ENCODE measurements at regions not wholly inside any gene's neighbourhood (a gene's known extent, or its start where the extent isn't known, plus 50 kb on each side); places are given as distances from the start of the nearest gene placed in this dataset.
"Not testable (repeated sequence)": the region's sequence is repeated elsewhere in the genome, so short reads cannot be mapped to it uniquely, and the experiment has no call there.

DNA sequence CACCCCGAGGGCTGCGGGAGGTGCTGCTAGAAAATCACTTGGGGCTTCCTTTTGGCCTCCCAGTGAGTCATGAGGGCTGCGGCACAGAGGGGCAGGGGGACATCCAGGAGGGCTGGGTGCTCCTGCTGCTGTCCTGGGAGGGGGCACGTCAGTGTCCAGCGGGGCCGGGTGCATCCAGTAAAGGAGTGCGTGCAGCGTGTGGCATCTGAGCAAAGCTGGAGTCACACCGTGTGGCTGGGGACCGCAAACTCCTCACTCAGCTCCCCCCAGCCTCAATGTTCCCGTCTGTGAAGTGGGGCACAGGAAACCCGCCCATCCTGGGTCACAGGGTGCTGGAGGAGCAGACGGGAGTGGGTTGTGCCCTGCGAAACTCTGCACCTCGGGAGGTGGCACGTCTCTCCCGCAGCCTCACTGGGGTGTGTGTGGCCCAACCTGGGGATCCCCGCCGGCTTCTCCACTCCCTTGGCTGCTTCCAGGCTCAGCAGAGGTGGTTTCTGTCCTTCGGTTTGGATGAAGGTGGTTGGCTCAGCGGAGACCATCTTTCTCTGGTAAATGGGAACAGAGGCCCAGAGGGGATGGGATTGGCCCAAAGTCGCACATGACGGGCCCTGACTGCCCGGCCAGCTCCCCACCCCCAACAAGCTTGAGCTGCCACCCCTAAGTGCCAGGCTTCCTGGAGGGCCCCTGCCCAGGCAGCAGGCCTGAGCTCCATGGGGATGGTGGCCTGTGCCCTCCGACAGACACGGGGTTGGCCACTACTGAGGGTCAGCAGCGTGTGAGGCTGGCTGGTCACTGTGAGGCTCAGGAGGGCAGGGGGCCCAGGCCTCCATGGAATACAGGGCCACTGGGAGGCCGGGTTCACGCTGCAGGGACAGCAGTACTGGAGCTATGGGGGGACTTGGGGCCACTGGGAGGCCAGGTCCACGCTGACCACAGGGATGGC lies 114.9 kb downstream of the NPIPB11 start:
- TF ChIP-seq, protein P1, sequence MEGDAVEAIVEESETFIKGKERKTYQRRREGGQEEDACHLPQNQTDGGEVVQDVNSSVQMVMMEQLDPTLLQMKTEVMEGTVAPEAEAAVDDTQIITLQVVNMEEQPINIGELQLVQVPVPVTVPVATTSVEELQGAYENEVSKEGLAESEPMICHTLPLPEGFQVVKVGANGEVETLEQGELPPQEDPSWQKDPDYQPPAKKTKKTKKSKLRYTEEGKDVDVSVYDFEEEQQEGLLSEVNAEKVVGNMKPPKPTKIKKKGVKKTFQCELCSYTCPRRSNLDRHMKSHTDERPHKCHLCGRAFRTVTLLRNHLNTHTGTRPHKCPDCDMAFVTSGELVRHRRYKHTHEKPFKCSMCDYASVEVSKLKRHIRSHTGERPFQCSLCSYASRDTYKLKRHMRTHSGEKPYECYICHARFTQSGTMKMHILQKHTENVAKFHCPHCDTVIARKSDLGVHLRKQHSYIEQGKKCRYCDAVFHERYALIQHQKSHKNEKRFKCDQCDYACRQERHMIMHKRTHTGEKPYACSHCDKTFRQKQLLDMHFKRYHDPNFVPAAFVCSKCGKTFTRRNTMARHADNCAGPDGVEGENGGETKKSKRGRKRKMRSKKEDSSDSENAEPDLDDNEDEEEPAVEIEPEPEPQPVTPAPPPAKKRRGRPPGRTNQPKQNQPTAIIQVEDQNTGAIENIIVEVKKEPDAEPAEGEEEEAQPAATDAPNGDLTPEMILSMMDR (IDR thresholded peaks at IDR 0.05; ENCODE audit: insufficient read depth, low read length, poor library complexity, severe bottlenecking), result not testable (repeated sequence)
- TF ChIP-seq EZH2phosphoT487 (conservative IDR thresholded peaks at IDR 0.05; ENCODE audit: low read length), result not testable (repeated sequence)
